ENCODE measurements at regions not wholly inside any gene's neighbourhood (a gene's known extent, or its start where the extent isn't known, plus 50 kb on each side); places are given as distances from the start of the nearest gene placed in this dataset.
A peak's percentile ranks its signal among the peaks of the same experiment; 100 is the strongest.

GRCh38 chr1:199723250-199723956 is 304.1 kb upstream of the NR5A2 start:
- DNase-seq (ENCODE audit: low read depth) = peak; percentile 2

DNA sequence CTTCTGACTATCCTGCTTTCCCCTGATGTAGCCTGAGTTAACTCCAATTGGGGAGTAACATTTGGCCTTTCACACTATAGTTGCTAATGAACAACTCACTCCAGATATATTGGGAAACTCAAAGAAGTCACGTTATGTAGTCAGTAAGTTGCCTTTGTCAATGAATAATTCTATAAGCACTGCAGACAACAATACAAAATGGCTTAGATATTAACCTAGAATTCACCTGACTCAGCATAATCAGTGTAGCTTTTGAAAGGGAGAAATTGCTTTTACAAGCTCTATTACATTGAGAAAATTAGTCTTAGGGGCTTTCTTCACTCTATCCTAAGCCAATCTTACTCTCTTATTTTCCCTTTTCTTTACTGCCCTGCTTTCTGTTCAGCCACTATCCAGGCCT is 303.5 kb upstream of the NR5A2 start:
- no peak for DNase-seq (ENCODE audit: low read depth)

- DNase-seq (ENCODE audit: low read depth) = no peak
Measured at GRCh38 chr1:199725002-199725565, 302.4 kb upstream of the NR5A2 start.

DNA sequence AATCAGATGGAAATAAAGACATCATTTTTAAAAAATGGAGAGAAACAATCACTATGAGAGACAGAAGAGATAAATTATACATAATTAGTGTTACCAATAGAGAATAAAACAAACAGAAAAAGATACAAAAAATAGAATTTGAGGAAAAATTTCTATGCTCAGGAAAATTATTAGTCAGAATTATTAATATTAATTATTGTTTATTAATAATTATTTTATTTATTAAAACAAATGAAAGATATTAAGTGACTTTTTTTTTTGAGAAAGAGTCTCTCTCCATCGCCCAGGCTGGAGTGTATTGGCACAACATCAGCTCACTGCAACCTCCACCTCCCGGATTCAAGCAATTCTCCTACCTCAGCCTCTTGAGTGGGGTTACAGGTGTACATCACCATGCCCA is 299.8 kb upstream of the NR5A2 start:
- no peak for DNase-seq (ENCODE audit: low read depth)

- no peak for DNase-seq (ENCODE audit: low read depth)
Measured at GRCh38 chr1:199728345-199728744, 299.2 kb upstream of the NR5A2 start.

DNA sequence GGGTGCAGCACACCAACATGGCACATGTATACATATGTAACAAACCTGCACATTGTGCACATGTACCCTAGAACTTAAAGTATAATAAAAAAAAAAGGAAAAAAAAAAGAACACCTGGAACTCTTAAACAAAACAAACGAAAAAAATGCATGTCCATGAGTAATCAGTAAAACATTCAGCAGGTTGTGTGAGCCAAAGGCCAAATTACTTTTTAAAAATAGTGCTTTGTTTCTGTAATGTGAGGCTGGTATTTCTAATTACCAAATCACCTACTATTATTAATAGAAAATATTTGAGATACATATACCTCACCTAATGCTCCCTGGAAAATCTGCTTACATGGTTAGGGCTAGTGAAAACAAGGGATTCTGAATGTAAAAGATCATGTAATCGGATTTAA is 294.4 kb upstream of the NR5A2 start:
- DNase-seq (ENCODE audit: low read depth) = no peak

GRCh38 chr1:199734186-199734585 is 293.3 kb upstream of the NR5A2 start:
- DNase-seq (ENCODE audit: low read depth) = no peak

GRCh38 chr1:199735660-199736059 is 291.9 kb upstream of the NR5A2 start:
- no peak for DNase-seq (ENCODE audit: low read depth)

- DNase-seq (ENCODE audit: low read depth) = no peak
Measured at GRCh38 chr1:199736646-199737045, 290.9 kb upstream of the NR5A2 start.

GRCh38 chr1:199741586-199741985 is 285.9 kb upstream of the NR5A2 start:
- no peak for DNase-seq (ENCODE audit: low read depth)

DNA sequence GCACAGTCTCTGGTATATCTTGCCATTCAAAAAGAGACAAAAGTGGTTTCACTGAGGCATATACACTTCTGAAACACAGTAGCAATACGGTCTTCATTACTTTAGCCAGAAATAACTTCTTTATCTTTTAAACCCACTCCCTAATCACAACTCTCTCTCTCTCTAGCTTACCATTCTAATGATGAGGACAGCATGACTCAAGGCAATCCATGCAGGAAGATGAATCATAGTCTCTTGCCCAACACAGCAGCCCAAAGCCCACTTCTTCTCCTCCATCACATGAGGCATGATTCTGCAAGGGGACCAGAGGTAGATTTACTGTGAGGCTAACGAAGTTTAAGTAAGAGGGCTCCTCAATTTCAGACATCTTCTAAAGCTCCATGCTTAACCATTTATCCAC is 285.0 kb upstream of the NR5A2 start:
- peak; percentile 14 for DNase-seq (ENCODE audit: low read depth)

DNA sequence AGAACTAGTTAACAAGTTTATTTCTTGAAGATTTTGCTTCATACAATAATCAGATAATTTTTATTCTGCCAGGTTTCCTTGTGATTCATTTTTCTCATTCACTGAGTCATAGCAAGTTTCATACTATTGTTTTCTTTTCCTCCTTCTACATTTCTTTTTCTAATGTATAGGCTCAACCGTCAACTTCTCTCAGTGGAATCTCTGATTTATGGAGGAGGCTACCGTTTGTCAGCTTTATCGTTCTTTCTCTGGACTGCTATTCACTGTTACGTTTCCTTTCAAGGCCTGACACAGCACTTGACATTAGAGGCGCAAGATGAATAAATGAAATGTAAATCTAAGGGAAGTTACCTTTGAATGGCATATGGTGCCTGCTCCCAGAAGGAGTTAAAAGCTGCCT is 284.3 kb upstream of the NR5A2 start:
- DNase-seq (ENCODE audit: low read depth) = no peak

- no peak for DNase-seq (ENCODE audit: low read depth)
Measured at GRCh38 chr1:199746666-199747384, 280.7 kb upstream of the NR5A2 start.

DNA sequence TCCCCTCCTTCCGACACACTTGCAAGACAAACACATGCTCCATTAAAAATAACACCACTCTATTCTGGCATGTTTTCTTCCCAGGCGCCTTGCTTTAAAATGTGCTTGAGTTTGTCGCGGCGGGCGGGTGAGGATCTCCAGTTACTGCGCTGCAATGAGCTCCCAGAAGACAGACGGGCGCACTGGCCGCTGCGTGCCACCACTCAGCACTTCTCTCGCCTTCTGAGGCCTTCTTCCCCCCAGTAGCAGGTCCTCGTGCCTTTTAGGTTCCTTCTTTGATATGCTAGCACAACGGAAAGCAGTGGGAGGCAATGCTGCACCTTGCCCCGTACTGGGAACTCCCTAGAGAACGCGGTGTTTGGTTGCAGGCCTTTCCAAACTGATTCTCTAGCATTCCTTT is 279.5 kb upstream of the NR5A2 start:
- peak; percentile 74 for DNase-seq (ENCODE audit: low read depth)

DNA sequence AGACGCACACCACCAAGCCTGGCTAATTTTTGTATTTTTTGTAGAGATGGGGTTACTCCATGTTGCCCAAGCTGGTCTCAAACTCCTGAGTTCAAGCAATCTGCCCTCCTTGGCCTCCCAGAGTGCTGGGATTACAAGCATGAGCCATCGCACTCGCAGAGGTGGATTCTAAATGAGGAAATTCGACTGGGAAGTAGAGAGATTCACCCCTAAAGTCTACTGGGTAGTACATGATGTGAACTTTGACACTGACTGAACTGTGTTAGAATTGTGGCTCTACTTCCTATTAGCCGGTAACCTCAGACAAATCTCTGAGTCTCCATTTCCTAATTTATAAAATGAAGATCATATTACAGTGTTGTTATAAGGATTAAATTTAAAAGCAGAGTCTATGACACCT is 276.0 kb upstream of the NR5A2 start:
- DNase-seq (ENCODE audit: low read depth) = no peak

DNA sequence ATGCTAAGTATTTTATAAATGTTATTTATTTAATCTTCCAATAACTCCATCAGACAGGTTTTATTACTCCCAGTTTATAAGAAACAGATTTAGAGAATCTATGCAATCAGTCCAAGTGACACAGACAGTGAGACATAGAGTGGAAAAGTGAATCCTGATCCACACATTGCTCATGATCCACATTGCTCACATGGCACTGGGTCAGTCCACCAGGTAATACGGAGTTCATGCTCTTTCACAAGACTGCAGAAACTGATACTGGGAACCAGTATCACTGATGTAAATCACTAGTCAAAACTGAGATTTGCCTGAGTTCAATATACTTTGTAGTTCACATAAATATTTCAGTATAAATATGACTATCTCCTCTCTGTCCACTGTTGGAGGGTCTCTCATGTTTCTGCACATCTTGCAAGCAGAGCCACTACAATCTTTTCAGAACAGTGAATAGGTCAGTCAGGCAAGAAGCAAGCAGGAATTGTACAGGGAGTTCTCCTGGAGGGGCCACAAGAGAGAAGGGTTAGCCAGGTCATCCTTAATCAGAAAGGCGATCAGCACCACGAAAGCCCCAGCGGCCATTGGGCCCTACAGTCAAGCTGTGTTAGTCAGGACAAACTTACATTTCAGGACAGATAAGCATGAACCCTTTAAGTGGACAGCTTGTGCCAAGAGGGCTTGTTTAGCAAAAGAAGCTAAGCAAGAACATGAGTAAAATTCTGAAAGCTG is 275.4 kb upstream of the NR5A2 start:
- no peak for DNase-seq (ENCODE audit: low read depth)

DNA sequence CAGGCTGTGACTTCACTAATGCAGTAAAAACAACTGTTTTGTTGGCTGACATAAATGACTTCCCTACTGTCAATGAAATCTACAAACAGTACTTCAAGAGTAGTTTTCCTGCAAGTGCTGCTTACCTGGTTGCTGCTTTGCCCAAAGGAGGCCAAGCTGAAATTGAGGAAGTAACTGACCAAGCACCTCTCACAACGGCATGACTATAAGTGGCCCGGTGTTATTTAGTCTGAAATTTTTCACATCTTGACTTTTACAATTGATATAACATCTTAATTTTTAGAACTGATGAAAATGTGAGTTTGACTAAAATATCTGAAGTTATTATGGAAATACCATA is 274.9 kb upstream of the NR5A2 start:
- no peak for DNase-seq (ENCODE audit: low read depth)

- no peak for DNase-seq (ENCODE audit: low read depth)
Measured at GRCh38 chr1:199753513-199753912, 274.0 kb upstream of the NR5A2 start.

DNA sequence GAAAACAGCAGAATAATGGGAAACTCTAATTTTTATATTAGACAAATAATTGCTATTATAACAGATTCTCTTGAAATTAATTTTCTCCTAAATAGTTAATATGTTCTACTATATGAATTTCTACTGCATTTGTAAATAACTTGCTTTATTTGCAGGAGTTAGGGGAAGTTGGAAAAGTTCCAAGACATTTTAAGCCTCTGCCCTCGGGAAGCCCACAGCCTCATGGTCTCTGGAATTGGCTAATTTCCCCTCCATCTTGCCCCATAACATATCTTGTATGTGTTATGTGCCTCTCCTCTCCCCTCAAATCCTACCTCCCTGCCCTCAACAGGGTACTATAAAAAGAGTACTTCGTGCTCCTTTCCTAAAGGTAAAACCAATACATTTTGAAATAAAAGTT is 271.4 kb upstream of the NR5A2 start:
- DNase-seq (ENCODE audit: low read depth) = no peak

GRCh38 chr1:199758626-199759255 is 268.8 kb upstream of the NR5A2 start:
- DNase-seq (ENCODE audit: low read depth) = no peak

- DNase-seq (ENCODE audit: low read depth) = no peak
Measured at GRCh38 chr1:199759268-199759730, 268.2 kb upstream of the NR5A2 start.

- no peak for DNase-seq (ENCODE audit: low read depth)
Measured at GRCh38 chr1:199762572-199762971, 264.9 kb upstream of the NR5A2 start.

Measured in myocyte (in vitro differentiated cells).